Lower leg skin (tissue), 3 donors: ENCODE measurements at regions not wholly inside any gene's neighbourhood (a gene's known extent, or its start where the extent isn't known, plus 50 kb on each side); places are given as distances from the start of the nearest gene placed in this dataset.

Source experiments
- POLR2A ChIP-seq, 2 donors: fragments of 450-650 bp; IDR thresholded peaks; one replicate each; pipeline ENCODE4 v1.6.1; 2016 to 2017; ENCODE audit warnings: antibody characterized with exemption in 2 of 2, mild to moderate bottlenecking in 1 of 2, moderate library complexity in 1 of 2
- TF ChIP-seq, protein P1 (sequence below), 3 donors: fragments of 450-650 bp; IDR thresholded peaks; one replicate each; pipeline ENCODE4 v1.5.1; 2016; ENCODE audit warnings: antibody characterized with exemption in 3 of 3, mild to moderate bottlenecking in 3 of 3, moderate library complexity in 2 of 3

GRCh38 chr21:14713109-14713508, 167.0 kb upstream of the SAMSN1 start:
- TF ChIP-seq, protein P1, sequence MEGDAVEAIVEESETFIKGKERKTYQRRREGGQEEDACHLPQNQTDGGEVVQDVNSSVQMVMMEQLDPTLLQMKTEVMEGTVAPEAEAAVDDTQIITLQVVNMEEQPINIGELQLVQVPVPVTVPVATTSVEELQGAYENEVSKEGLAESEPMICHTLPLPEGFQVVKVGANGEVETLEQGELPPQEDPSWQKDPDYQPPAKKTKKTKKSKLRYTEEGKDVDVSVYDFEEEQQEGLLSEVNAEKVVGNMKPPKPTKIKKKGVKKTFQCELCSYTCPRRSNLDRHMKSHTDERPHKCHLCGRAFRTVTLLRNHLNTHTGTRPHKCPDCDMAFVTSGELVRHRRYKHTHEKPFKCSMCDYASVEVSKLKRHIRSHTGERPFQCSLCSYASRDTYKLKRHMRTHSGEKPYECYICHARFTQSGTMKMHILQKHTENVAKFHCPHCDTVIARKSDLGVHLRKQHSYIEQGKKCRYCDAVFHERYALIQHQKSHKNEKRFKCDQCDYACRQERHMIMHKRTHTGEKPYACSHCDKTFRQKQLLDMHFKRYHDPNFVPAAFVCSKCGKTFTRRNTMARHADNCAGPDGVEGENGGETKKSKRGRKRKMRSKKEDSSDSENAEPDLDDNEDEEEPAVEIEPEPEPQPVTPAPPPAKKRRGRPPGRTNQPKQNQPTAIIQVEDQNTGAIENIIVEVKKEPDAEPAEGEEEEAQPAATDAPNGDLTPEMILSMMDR (IDR thresholded peaks at IDR 0.05): no peak
- no peak for TF ChIP-seq POLR2A (IDR thresholded peaks at IDR 0.05)
